HG03354 (cell line): ENCODE measurements at regions not wholly inside any gene's neighbourhood (a gene's known extent, or its start where the extent isn't known, plus 50 kb on each side); places are given as distances from the start of the nearest gene placed in this dataset.

Source experiments
- ATAC-seq: cut with Tn5 transposase; IDR thresholded peaks from one replicate; pipeline ENCODE4 v1.9.1; 2021; ENCODE audit warnings: mild to moderate bottlenecking; ENCODE audit not compliant: unreplicated experiment, poor library complexity, severe bottlenecking

DNA sequence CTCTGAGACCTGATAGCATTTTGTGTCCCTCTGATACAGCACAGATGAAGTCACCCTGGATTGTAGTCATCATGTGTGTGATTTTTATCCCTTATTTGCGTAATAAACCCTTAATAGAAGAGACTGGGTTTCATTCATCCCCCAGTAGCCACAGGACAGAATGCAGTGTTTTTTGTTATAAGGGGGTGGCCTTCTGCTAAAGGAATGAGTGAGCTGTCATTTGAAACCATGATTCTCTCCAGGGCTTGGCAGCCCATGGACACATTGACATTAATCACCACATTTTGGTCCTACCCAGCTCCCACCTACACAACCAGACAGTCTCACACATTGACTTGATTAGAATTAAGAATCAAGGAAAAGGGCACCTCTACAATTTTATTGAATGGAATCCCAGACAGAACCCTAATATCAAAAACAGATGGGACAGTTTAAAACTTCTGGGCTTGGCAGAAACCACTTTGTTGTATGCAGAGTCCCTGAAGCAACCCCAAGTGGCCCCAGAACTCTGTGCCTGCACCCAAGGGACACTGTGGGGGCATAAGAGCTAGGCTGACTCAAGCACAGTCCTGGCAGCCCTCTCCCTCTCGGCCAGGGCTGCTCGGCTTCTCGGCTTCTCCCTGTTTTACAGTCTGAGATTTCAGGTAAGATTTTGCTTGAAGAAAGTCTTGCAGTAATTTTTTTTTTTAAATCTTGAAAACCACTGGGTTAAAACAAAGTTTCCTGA, 254.0 kb upstream of the SLC14A2 start:
- no peak for ATAC-seq

DNA sequence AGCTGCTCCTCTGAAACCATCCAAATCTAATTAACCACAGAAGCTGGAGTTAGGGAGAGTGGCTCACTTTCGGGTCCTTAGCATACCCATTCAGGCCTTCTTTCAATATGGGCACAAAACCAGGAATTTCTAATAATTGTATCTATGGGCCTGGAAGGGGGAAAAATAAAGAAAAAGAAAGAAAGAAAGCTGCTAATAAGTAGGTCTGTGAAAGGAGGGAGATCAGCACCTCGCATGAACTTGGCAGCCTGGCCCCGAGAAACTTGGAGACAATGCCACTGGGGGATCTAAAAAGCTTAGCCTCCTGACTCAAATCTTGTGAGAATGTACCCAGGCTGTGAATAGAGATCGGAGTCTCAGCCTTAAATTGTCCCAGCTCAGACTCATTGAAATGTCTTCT, 252.1 kb upstream of the SLC14A2 start:
- no peak for ATAC-seq

DNA sequence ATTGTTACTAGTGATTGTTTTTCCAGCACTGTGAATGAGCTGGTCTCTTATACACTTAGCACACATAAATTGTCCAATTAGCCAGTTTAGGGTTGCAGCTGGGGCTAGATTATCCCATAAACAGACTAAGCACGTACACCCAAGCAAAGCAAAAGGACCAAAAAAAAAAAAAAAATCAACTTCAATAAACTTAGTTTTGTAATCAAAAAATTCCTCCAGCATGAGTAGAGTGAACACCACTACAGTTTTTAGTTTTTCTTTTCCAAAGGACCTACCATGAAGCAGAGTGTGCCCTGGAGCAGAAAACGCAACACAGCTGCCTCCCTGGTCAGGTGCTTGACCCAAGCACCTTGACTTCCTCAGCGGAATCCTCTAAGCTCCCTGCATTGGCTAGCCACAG, 249.4 kb upstream of the SLC14A2 start:
- no peak for ATAC-seq

DNA sequence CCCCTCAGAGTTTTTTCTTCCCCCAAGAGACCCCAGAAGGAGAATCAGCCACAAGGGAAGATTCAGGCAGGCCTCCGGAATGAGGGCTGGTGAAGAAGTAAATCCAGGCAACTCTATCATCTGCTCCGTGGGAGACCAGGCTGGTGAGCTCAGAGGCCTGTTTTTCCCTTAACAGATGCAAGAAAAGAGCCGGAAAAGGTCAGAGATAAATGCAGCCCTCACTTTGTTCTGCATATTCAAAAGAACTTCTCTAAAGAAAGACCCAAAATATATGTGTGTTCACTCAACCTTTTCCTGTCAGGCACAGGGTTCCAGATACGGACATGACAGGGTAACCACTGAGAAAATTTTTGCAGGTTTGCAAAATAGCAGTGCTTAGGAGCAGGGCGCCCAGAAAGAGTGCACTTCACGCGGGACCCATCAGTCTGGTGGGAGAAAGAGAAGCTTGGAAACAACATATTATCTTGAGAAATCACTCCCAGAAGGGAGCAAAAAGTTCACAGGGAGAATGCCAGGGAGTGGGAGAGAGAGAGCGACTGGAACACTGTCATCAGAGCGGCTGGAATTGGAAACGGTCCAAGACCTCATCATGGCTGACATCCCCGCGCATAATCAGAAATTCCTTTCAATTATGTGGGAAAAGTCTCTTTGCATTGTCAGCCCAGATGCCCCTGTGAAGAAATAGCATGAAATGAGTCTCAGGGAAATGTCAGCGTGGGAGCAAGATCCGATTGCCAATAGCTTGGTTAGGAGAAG, 244.8 kb upstream of the SLC14A2 start:
- ATAC-seq: no peak

- no peak for ATAC-seq
Measured at GRCh38 chr18:45373286-45373880, 241.9 kb upstream of the SLC14A2 start.

- no peak for ATAC-seq
Measured at GRCh38 chr18:45374236-45374635, 241.0 kb upstream of the SLC14A2 start.

DNA sequence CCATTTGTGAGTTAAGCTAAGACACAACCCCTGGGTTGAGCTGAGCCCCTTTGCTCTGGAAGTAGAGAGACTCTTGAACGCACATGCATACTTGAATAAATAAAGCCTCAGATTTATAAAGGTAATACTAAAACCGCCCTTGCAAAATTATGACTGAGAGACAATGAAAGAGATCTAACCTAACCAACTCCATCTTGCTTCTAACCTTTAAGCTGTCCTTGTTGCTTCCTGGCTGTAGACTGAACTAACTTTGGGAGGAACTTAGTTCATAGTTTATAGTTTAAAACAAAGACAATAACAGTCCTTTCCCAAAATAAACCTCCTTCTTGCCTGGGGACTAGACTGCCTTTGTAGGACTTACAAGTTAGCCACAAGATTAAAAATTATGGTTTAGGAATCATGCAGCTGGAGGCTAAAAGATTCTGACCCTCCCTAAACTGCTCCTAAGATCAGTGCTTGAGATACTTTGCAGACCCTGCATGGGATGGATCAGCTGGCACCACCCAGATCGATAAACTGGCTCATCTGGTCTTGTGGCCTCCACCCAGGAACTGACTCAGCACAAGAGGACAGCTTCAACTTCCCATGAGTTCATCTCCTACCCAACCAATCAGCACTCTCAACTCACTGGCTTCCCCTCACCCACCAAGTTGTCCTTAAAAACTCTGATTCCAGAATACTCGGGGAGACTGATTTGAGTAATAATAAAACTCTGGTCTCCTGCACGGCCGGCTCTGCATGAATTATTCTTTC, 240.2 kb upstream of the SLC14A2 start:
- no peak for ATAC-seq

GRCh38 chr18:45376193-45376592, 239.1 kb upstream of the SLC14A2 start:
- ATAC-seq: no peak

DNA sequence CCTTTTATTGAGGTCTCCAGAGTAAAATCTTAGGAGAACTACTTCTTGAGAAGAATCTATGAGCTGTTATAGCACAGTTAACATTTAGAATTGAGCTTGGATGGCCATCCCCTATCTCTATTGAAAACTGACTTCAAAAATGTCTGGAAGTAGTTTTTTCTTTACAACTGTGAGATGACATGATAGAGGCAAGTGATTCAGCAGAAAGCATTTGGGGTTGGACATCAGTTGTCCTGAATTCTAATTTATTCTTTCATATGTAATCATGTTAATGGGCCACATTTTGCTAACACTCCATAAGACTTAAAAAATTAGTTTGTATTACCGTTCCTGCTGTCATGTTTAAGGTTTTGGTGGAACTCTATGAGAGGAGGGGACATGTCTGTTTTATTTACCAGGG, 237.0 kb upstream of the SLC14A2 start:
- ATAC-seq: no peak

GRCh38 chr18:45378933-45379332, 236.3 kb upstream of the SLC14A2 start:
- ATAC-seq: no peak

GRCh38 chr18:45379903-45380302, 235.4 kb upstream of the SLC14A2 start:
- ATAC-seq: peak; percentile 57

GRCh38 chr18:45381282-45381681, 234.0 kb upstream of the SLC14A2 start:
- ATAC-seq: no peak

DNA sequence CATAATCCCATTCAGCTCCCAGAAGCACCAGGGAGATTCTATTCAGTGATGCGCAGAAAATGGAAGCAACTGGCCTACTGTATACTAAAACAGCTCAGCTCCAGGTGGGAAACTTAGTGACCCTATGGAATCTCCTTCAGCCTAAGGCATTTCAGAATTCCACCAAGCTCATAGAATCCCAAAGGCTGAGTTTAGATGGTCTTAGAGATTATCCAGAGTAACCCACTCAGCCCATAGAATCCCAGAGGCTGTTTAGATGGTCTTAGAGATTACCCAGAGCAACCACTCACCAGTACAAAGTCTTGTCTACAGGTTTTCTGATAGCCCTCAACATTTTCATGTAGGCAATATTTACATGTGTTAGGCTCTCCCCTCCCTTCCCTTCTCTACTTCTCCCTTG, 232.0 kb upstream of the SLC14A2 start:
- no peak for ATAC-seq

DNA sequence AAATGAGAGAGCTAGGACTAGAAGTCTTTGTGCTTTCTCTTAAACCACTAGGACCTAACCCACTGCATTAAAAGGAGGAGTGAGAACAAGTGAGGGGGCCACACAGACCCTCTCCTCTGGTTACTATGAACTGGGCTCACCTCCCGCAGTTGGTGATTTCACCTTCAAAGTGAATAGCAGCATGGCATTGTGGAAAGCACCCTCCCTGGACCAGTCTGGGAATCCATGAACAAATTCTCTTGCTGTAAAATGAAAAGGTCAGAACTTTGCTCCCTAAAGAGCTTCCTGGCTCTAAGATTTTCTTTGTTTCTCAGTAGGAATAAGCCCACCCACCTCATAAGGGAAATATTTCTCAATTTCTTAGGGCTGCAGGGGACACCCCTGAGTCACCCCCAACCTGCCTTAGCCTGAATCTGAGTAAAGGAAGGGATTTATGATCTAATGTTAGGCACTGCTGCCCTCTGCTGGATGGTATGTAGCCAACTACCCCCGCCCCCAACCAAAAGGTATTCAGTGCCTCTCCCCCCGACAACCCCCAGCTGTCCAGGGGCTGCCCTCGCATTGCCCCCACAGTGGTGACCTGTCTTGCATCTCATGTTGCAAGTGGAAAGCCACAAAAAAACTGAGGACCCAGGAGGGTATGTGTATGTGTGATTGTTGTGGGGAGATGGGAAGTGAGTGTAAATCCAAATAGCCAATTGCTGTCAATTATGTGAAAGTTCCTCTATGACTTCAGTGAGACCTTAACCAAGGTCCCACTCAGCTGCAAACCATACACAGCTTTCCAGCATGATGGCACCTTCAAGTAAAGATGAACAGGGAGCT, 230.9 kb upstream of the SLC14A2 start:
- peak; percentile 77 for ATAC-seq

- no peak for ATAC-seq
Measured at GRCh38 chr18:45384962-45385315, 230.3 kb upstream of the SLC14A2 start.

- ATAC-seq: no peak
Measured at GRCh38 chr18:45386041-45386655, 229.1 kb upstream of the SLC14A2 start.

DNA sequence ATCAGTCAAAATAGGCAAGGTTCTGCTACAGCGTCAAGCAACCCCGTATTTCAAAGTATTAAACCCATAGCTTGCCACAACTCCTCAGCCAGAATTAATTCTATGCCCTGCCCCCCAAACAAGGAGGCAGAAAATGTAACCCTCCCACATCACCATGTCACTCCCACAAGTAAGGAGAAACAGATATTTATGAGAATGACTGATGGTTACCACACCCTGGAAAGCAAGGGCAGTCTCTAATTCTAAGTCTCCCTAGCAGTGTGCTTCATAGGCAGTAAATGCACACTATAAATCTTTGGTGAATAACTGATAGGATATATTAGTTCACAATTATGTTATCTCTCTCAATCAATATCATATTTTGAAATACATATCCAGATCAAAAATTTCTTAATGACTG, 228.0 kb upstream of the SLC14A2 start:
- ATAC-seq: no peak

- no peak for ATAC-seq
Measured at GRCh38 chr18:45398448-45398847, 216.8 kb upstream of the SLC14A2 start.

- ATAC-seq: no peak
Measured at GRCh38 chr18:45399146-45399545, 216.1 kb upstream of the SLC14A2 start.
